ENCODE measurements at regions not wholly inside any gene's neighbourhood (a gene's known extent, or its start where the extent isn't known, plus 50 kb on each side); places are given as distances from the start of the nearest gene placed in this dataset.

DNA sequence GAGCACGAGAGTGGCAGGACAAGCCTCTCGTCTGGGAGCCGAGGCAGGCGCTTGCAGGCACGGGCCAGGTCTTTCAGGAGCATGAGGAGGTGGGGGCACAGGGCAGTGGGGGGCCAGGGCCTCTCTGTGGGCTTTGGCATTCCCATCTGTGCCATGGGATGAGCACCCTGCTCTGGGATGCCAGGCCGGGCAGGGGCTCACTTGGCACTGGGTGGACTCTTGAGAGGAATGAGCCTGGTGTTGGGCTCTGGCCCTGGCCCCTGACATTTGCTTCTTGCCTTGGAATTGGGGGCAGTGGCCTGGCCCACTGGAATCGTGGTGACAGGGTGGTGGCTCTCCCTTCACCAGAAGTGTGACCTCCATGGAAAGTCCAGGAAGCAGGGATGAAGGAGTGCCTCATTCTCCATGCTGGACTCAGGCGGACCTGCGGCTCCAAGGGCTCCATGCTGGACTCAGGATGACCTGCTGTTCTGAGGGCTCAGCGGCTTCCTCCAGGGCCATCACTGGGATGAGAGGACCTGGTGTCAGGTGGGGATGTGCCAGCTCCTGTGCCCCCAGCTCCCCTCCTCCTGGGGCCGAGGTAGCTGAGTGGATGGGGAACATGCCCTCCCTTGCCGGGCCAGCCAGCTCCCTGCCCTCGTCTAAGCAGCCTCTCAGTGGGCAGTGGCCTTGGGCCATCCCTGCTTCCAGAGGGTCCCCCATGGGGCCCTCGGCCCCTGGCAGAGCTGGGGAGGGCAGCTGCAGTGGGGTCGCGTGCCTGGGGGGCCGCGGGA is 220.3 kb downstream of the KIF26A start:
- TF ChIP-seq POLR2A (IDR thresholded peaks at IDR 0.05; ENCODE audit: low read length) (no peak), GATA1 (IDR thresholded peaks at IDR 0.05; ENCODE audit: low read depth, low read length) (no peak)

Data from erythroblast (primary cell).